ENCODE measurements at regions not wholly inside any gene's neighbourhood (a gene's known extent, or its start where the extent isn't known, plus 50 kb on each side); places are given as distances from the start of the nearest gene placed in this dataset.
A peak's percentile ranks its signal among the peaks of the same experiment; 100 is the strongest.

- DNase-seq, result no peak
These were observed 394.0 kb downstream of the ZNF521 start for GRCh38 chr18:24958001-24958400.

GRCh38 chr18:24959051-24959476, 392.9 kb downstream of the ZNF521 start:
- no peak for DNase-seq

GRCh38 chr18:24964216-24964615, 387.8 kb downstream of the ZNF521 start:
- peak; percentile 68 for DNase-seq

- DNase-seq, result no peak
These were observed 383.7 kb downstream of the ZNF521 start for GRCh38 chr18:24968238-24968775.

GRCh38 chr18:24972577-24972976, 379.4 kb downstream of the ZNF521 start:
- DNase-seq, result no peak

GRCh38 chr18:24974431-24974830, 377.5 kb downstream of the ZNF521 start:
- DNase-seq, result no peak

- no peak for DNase-seq
These were observed 376.2 kb downstream of the ZNF521 start for GRCh38 chr18:24975496-24976372.

GRCh38 chr18:24976502-24976901, 375.5 kb downstream of the ZNF521 start:
- DNase-seq, result no peak

- no peak for DNase-seq
These were observed 372.7 kb downstream of the ZNF521 start for GRCh38 chr18:24979235-24979634.

- no peak for DNase-seq
These were observed 369.1 kb downstream of the ZNF521 start for GRCh38 chr18:24982831-24983230.

- DNase-seq, result no peak
These were observed 368.3 kb downstream of the ZNF521 start for GRCh38 chr18:24983566-24984139.

- no peak for DNase-seq
These were observed 366.4 kb downstream of the ZNF521 start for GRCh38 chr18:24985586-24985985.

- DNase-seq, result no peak
These were observed 365.2 kb downstream of the ZNF521 start for GRCh38 chr18:24986666-24987302.

GRCh38 chr18:24987303-24988252, 364.4 kb downstream of the ZNF521 start:
- no peak for DNase-seq

- DNase-seq, result no peak
These were observed 363.6 kb downstream of the ZNF521 start for GRCh38 chr18:24988253-24988840.

GRCh38 chr18:24989760-24990593, 362.0 kb downstream of the ZNF521 start:
- no peak for DNase-seq

GRCh38 chr18:24990671-24991134, 361.3 kb downstream of the ZNF521 start:
- DNase-seq, result no peak

- DNase-seq, result no peak
These were observed 360.6 kb downstream of the ZNF521 start for GRCh38 chr18:24991141-24992060.

- no peak for DNase-seq
These were observed 359.5 kb downstream of the ZNF521 start for GRCh38 chr18:24992491-24992890.

- DNase-seq, result no peak
These were observed 358.3 kb downstream of the ZNF521 start for GRCh38 chr18:24993628-24994027.
